SK-N-SH treated with all-trans-retinoic acid at 6 μM for 48 hours (cell line): ENCODE measurements at regions not wholly inside any gene's neighbourhood (a gene's known extent, or its start where the extent isn't known, plus 50 kb on each side); places are given as distances from the start of the nearest gene placed in this dataset.

Source experiments
- ARNTL ChIP-seq: fragments of 450-650 bp; formaldehyde crosslinking; IDR thresholded peaks from 2 replicates; pipeline ENCODE4 v1.5.0; 2020; ENCODE audit warnings: low read depth, mild to moderate bottlenecking, moderate library complexity, borderline replicate concordance
- CSRNP3 ChIP-seq: fragments of 250-450 bp; sonication (Bioruptor Pico); IDR thresholded peaks from 2 replicates; pipeline ENCODE4 v1.5.1; 2021; ENCODE audit warnings: mild to moderate bottlenecking, moderate library complexity
- ESRRG ChIP-seq: fragments of 250-450 bp; sonication (Bioruptor Pico); IDR thresholded peaks from 2 replicates; pipeline ENCODE4 v1.6.1; 2021; ENCODE audit warnings: mild to moderate bottlenecking
- ISL1 ChIP-seq: fragments of 250-450 bp; sonication (Bioruptor Pico); IDR thresholded peaks from 2 replicates; pipeline ENCODE4 v2.1.2; 2022; ENCODE audit warnings: mild to moderate bottlenecking, moderate library complexity
- OSR1 ChIP-seq: fragments of 250-450 bp; sonication (Bioruptor Pico); IDR thresholded peaks from 2 replicates; pipeline ENCODE4 v1.8.0; 2022; ENCODE audit warnings: moderate library complexity, mild to moderate bottlenecking, inconsistent platforms
- PATZ1 ChIP-seq: fragments of 250-450 bp; sonication (Bioruptor Pico); IDR thresholded peaks from 2 replicates; pipeline ENCODE4 v1.8.0; 2020; ENCODE audit warnings: mild to moderate bottlenecking, moderate library complexity, borderline replicate concordance
- POU6F1 ChIP-seq: fragments of 250-450 bp; sonication (Bioruptor Pico); IDR thresholded peaks from 2 replicates; pipeline ENCODE4 v1.8.0; 2021; ENCODE audit warnings: low read depth, mild to moderate bottlenecking, moderate library complexity, borderline replicate concordance
- TOX ChIP-seq: fragments of 250-450 bp; sonication (Bioruptor Pico); IDR thresholded peaks from 2 replicates; pipeline ENCODE4 v1.8.0; 2021; ENCODE audit warnings: mild to moderate bottlenecking, moderate library complexity, borderline replicate concordance
- TSHZ2 ChIP-seq: fragments of 250-450 bp; sonication (Bioruptor Pico); IDR thresholded peaks from 2 replicates; pipeline ENCODE4 v1.5.0; 2020; ENCODE audit warnings: mild to moderate bottlenecking, moderate library complexity
- ZC3H10 ChIP-seq: fragments of 250-450 bp; sonication (Bioruptor Pico); IDR thresholded peaks from 2 replicates; pipeline ENCODE4 v1.5.1; 2021; ENCODE audit warnings: mild to moderate bottlenecking, moderate library complexity
- ZFP30 ChIP-seq: fragments of 450-650 bp; formaldehyde crosslinking; IDR thresholded peaks from 2 replicates; pipeline ENCODE4 v1.5.0; 2022; ENCODE audit warnings: mild to moderate bottlenecking, moderate library complexity
- ZNF565 ChIP-seq: fragments of 450-650 bp; formaldehyde crosslinking; conservative IDR thresholded peaks from 2 replicates; pipeline ENCODE4 v1.5.0; 2020; ENCODE audit warnings: low read depth, mild to moderate bottlenecking, moderate library complexity

DNA sequence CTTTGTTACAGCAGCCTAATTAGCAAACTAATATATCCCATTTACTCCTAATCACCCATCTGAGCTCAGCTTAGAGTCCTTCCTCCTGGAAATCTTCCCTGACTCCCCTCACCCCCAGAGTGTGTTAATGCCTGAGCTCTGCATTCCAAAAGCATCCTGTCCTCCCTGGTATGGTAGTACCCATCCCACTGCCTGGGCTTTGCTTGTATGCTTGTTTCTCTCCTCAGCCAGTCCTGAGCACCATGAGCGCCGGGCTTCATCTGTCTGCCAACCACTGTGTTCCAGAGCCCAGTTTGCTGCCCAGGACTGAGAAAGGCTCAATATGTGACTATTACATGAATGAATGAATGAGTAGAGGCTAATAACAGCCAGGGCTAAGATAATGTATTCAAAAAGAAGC lies 272.4 kb downstream of the CDK5RAP2 start:
- TF ChIP-seq ZNF565 (CRISPR knock-in tag): no peak
- no peak for TF ChIP-seq TOX
- TF ChIP-seq ISL1 (CRISPR knock-in tag): no peak
- no peak for TF ChIP-seq PATZ1 (CRISPR knock-in tag)
- no peak for TF ChIP-seq ZFP30
- no peak for TF ChIP-seq OSR1
- no peak for TF ChIP-seq TSHZ2
- no peak for TF ChIP-seq ARNTL (CRISPR knock-in tag)
- no peak for TF ChIP-seq ZC3H10 (CRISPR knock-in tag)
- no peak for TF ChIP-seq ESRRG
- no peak for TF ChIP-seq POU6F1
- TF ChIP-seq CSRNP3: no peak
